Germinal center (tissue), 1 donor: ENCODE measurements at regions not wholly inside any gene's neighbourhood (a gene's known extent, or its start where the extent isn't known, plus 50 kb on each side); places are given as distances from the start of the nearest gene placed in this dataset.

Experiments used
- DNase-seq: peaks from one replicate; pipeline ENCODE4 v3.0.0; 2012; ENCODE audit warnings: mixed read lengths, low spot score

- DNase-seq = no peak
Observed at GRCh38 chr11:10619131-10619680, 50.7 kb upstream of the LYVE1 start.

- no peak for DNase-seq
Observed at GRCh38 chr11:10618490-10618889, 50.0 kb upstream of the LYVE1 start.
